HEK293T (cell line): ENCODE measurements at regions not wholly inside any gene's neighbourhood (a gene's known extent, or its start where the extent isn't known, plus 50 kb on each side); places are given as distances from the start of the nearest gene placed in this dataset.

Source experiments
- CTCF ChIA-PET: fragments of 350-600 bp; formaldehyde crosslinking; extraction: SDS; loops from one replicate; lab custom pipeline; 2021; ENCODE audit warnings: antibody characterized with exemption, inconsistent platforms; lab: Yijun Ruan, JAX
- POLR2A ChIA-PET: fragments of 350-600 bp; formaldehyde crosslinking; extraction: SDS; loops from one replicate; lab custom pipeline; 2020; ENCODE audit warnings: antibody characterized with exemption, inconsistent platforms; lab: Yijun Ruan, JAX
- DNase-seq: peaks from one replicate; pipeline ENCODE4 v3.0.0; 2012; ENCODE audit warnings: mixed read lengths; ENCODE audit errors: extremely low spot score
- ARNT ChIP-seq: fragments of 450-650 bp; IDR thresholded peaks from 2 replicates; pipeline ENCODE4 v1.6.1; 2017; ENCODE audit warnings: mild to moderate bottlenecking
- BHLHE40 ChIP-seq: fragments of 450-650 bp; IDR thresholded peaks from 2 replicates; pipeline ENCODE4 v1.6.1; 2016; ENCODE audit warnings: mild to moderate bottlenecking, moderate library complexity, borderline replicate concordance
- CTBP1 ChIP-seq: fragments of 450-650 bp; IDR thresholded peaks from 2 replicates; pipeline ENCODE4 v1.6.1; 2016; ENCODE audit warnings: borderline replicate concordance
- ELF4 ChIP-seq: fragments of 450-650 bp; IDR thresholded peaks from 2 replicates; pipeline ENCODE4 v1.6.1; 2017; ENCODE audit warnings: antibody characterized with exemption
- FOXA1 ChIP-seq: fragments of 450-650 bp; IDR thresholded peaks from 2 replicates; pipeline ENCODE4 v1.6.1; 2016; ENCODE audit warnings: mild to moderate bottlenecking
- FOXK2 ChIP-seq: fragments of 450-650 bp; IDR thresholded peaks from 2 replicates; pipeline ENCODE4 v1.6.1; 2016; ENCODE audit warnings: mild to moderate bottlenecking
- FOXM1 ChIP-seq: fragments of 450-650 bp; IDR thresholded peaks from 2 replicates; pipeline ENCODE4 v1.6.1; 2017; ENCODE audit warnings: mild to moderate bottlenecking, borderline replicate concordance
- HDGF ChIP-seq: fragments of 450-650 bp; IDR thresholded peaks from 2 replicates; pipeline ENCODE4 v1.6.1; 2017; ENCODE audit warnings: antibody characterized with exemption, borderline replicate concordance
- L3MBTL2 ChIP-seq: fragments of 450-650 bp; conservative IDR thresholded peaks from 2 replicates; pipeline ENCODE4 v1.6.1; 2016; ENCODE audit warnings: mild to moderate bottlenecking
- LEF1 ChIP-seq: fragments of 450-650 bp; IDR thresholded peaks from 2 replicates; pipeline ENCODE4 v1.6.1; 2017; ENCODE audit warnings: mild to moderate bottlenecking, borderline replicate concordance
- NFRKB ChIP-seq: fragments of 450-650 bp; IDR thresholded peaks from 2 replicates; pipeline ENCODE4 v1.6.1; 2016; ENCODE audit warnings: mild to moderate bottlenecking, moderate library complexity
- SP1 ChIP-seq: fragments of 450-650 bp; IDR thresholded peaks from 2 replicates; pipeline ENCODE4 v1.6.1; 2017
- SUZ12 ChIP-seq: fragments of 450-650 bp; IDR thresholded peaks from 2 replicates; pipeline ENCODE4 v1.6.1; 2016; ENCODE audit warnings: mild to moderate bottlenecking
- TARDBP ChIP-seq: fragments of 450-650 bp; IDR thresholded peaks from 2 replicates; pipeline ENCODE4 v1.6.1; 2016
- ZNF384 ChIP-seq: fragments of 450-650 bp; IDR thresholded peaks from 2 replicates; pipeline ENCODE4 v1.6.1; 2016
- TF ChIP-seq, protein P1 (sequence below): fragments of 450-650 bp; IDR thresholded peaks from 2 replicates; pipeline ENCODE4 v1.6.1; 2016

DNA sequence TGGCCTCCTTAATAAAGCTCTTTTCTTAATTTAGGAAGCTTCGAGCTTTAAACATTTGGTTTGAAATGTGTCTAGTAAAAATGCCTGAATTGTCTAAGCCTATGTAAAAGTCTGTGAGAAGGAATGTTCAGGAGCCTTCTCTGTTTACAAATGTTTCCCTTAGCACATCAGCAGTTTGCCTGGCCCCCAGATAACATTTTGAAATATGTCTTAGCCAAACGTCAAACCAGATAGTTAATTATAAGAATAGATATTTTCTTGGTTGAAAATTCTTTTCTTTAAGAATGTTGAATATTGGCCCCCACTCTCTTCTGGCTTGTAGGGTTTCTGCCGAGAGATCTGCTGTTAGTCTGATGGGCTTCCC is 498.6 kb downstream of the CCDC85A start:
- CTCF ChIA-PET, result no interaction called here
- POLR2A ChIA-PET, result no interaction called here

DNA sequence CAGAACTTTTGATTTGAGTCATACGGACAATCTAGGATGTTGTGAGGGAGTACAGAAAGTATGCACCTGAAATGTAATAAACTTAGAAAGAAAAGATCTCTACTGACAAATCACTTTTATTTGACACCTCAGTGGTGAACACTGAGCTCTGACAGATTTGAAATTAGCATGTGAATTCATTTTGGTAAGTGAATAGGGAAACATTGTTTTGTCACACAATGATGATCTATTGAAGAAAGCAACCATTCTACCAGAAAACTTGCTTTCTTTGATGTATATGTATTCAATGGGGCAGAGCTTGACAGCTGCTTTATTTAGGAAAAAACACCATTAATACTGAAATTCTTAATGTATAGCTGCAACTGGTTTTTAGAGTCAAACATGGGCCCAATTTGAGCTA is 500.5 kb downstream of the CCDC85A start:
- DNase-seq, result no peak
- ChIA-PET CTCF (no interaction called here), POLR2A (no interaction called here)
- no peak for TF ChIP-seq FOXA1

More for the DNA sequence above, 498.6 kb downstream of the CCDC85A start:
- no peak for DNase-seq
- TF ChIP-seq HDGF, result no peak
- TF ChIP-seq SUZ12, result no peak
- no peak for TF ChIP-seq LEF1
- TF ChIP-seq TARDBP, result no peak
- no peak for TF ChIP-seq FOXK2
- TF ChIP-seq NFRKB, result no peak
- no peak for TF ChIP-seq CTBP1
- no peak for TF ChIP-seq ELF4
- no peak for TF ChIP-seq FOXA1
- TF ChIP-seq FOXM1, result no peak
- TF ChIP-seq ARNT, result no peak
- TF ChIP-seq, protein P1, sequence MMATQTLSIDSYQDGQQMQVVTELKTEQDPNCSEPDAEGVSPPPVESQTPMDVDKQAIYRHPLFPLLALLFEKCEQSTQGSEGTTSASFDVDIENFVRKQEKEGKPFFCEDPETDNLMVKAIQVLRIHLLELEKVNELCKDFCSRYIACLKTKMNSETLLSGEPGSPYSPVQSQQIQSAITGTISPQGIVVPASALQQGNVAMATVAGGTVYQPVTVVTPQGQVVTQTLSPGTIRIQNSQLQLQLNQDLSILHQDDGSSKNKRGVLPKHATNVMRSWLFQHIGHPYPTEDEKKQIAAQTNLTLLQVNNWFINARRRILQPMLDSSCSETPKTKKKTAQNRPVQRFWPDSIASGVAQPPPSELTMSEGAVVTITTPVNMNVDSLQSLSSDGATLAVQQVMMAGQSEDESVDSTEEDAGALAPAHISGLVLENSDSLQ, result no peak
- no peak for TF ChIP-seq SP1
- no peak for TF ChIP-seq BHLHE40
- no peak for TF ChIP-seq ZNF384
- TF ChIP-seq L3MBTL2, result no peak

- DNase-seq, result no peak
- no peak for TF ChIP-seq TARDBP
- TF ChIP-seq FOXA1, result no peak
- TF ChIP-seq SUZ12, result no peak
- no peak for TF ChIP-seq ELF4
- TF ChIP-seq NFRKB, result no peak
- POLR2A ChIA-PET, result no interaction called here
- CTCF ChIA-PET, result no interaction called here
Measured at GRCh38 chr2:56685205-56685604, 501.4 kb downstream of the CCDC85A start.

DNA sequence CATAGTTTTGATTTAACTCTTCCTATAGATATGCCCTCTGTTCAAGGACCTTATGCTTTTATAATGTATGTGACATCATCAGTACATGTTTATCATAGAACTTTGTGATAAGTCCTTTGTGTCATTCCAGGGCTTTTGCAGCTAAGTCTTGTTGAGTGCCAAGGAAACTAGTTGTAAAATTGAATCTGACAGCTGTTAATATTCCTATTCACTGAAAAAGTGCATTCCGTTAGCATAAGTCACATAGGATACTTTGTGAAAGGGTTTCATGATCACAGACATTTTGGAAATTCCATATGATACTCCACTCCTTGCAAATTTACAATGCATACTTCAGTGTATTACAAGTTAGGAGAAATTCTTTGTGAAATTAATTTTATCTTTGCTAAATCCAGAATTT is 503.4 kb downstream of the CCDC85A start:
- no peak for DNase-seq
- no peak for TF ChIP-seq ELF4
- TF ChIP-seq ZNF384, result no peak
- no peak for TF ChIP-seq FOXM1
- no peak for TF ChIP-seq SP1
- TF ChIP-seq ARNT, result no peak
- no peak for TF ChIP-seq SUZ12
- TF ChIP-seq LEF1, result no peak
- ChIA-PET POLR2A (no interaction called here), CTCF (no interaction called here)

GRCh38 chr2:56688661-56689060 is 504.9 kb downstream of the CCDC85A start:
- ChIA-PET POLR2A (no interaction called here), CTCF (no interaction called here)
- TF ChIP-seq, protein P1, result no peak
- no peak for TF ChIP-seq L3MBTL2
- no peak for DNase-seq

DNA sequence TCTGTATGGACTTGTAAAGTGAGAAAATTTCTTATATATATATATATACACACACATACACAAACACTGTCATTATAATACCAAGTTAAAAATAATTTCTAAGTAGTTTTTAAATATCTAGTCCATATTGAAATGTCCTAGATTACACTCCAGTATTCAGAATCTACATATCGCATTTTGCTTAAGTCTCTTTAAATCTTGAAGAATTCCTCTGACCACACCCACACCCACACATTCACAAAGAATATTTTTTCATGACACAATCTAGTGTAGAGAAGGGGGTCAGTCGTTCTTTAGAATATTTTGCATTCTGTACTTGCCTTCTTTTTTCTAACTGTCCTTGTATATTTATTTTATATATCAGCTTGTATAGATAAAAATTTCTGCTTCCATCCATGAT is 509.7 kb downstream of the CCDC85A start:
- POLR2A ChIA-PET, result no interaction called here
- CTCF ChIA-PET, result no interaction called here
- no peak for TF ChIP-seq TARDBP
- DNase-seq, result no peak

DNA sequence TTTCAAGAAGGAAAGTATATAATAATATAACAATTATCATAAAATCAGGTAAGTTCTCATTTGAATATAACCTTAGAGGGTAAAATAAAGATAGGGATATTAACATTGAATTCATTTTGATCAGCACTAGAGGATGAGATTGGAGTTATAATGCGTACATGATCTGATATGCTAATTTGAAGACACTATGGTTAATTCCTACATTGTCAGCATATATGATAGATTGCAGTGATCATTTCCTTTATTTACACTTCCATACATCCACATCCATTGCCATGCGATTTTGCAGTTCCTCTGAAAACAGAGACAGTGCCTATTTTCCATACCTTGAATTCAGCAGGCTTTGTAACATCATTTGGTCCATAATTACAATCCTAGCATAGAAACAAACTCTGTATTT is 519.2 kb downstream of the CCDC85A start:
- no peak for DNase-seq
- CTCF ChIA-PET, result no interaction called here
- POLR2A ChIA-PET, result no interaction called here
- no peak for TF ChIP-seq TARDBP
- TF ChIP-seq SP1, result no peak
- TF ChIP-seq ARNT, result no peak
- TF ChIP-seq CTBP1, result no peak
- TF ChIP-seq, protein P1, result no peak
- no peak for TF ChIP-seq FOXK2
- no peak for TF ChIP-seq ZNF384
- TF ChIP-seq SUZ12, result no peak

DNA sequence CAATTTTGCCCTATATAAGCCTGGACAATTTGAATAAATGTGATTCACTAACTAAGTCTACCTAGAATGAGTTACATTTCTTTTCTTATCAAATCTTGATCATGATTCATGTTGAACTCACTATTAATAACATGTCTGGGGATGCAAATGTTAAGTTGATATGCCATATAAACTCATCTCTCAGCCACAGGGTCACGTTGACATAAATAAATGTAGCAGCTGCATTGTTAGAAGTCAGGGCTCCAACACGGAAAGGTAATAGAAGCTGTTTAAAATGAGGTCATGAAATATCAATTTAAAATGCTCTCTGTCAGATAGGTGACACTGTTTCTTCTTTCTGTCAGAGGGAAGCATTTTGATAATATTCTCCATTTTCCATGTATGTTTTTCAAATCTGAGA is 521.9 kb downstream of the CCDC85A start:
- TF ChIP-seq TARDBP (no peak), ELF4 (no peak), LEF1 (no peak), FOXM1 (no peak), SP1 (no peak), BHLHE40 (no peak)
- TF ChIP-seq, protein P1, result no peak
- CTCF ChIA-PET, result no interaction called here
- no peak for DNase-seq
- POLR2A ChIA-PET, result no interaction called here
